ENCODE measurements at regions not wholly inside any gene's neighbourhood (a gene's known extent, or its start where the extent isn't known, plus 50 kb on each side); places are given as distances from the start of the nearest gene placed in this dataset.

GRCh38 chr2:41216978-41217377 lies 765.1 kb upstream of the SLC8A1 start:
- Histone ChIP-seq H3K27me3 (replicated peaks; ENCODE audit: insufficient read depth, low read depth, low read length, poor library complexity) (no peaks in the 10 kb centered on the region), H3K9me3 (ENCODE audit: low read depth, low read length, poor library complexity, severe bottlenecking) (no peaks in the 10 kb centered on the region), H3K4me1 (ENCODE audit: insufficient read depth, low read length, poor library complexity, severe bottlenecking) (no peaks in the 10 kb centered on the region), H3K36me3 (ENCODE audit: insufficient read depth, low read length, poor library complexity, severe bottlenecking) (no peaks in the 10 kb centered on the region), H3K4me3 (ENCODE audit: low read depth, low read length, poor library complexity, severe bottlenecking) (no peak overlapping the region), H3K27ac (ENCODE audit: low read depth, low read length, poor library complexity, severe bottlenecking) (no peak overlapping the region)
- BruUV-seq (replicated peaks): no TSS peak
- no peak for DNase-seq (ENCODE audit: low spot score)
- intact Hi-C loops (cut with micrococcal nuclease; ENCODE audit: unreplicated experiment): no loop called here
- no peak for TF ChIP-seq EZH2 (IDR thresholded peaks at IDR 0.05; ENCODE audit: borderline replicate concordance, low read depth, low read length, poor library complexity, severe bottlenecking)
- POLR2A ChIA-PET (ENCODE audit: low non-redundant PET): no interaction called here
- CTCF ChIA-PET: no interaction called here

GRCh38 chr2:41222593-41222992 lies 770.7 kb upstream of the SLC8A1 start:
- ChIA-PET POLR2A (ENCODE audit: low non-redundant PET) (no interaction called here), CTCF (no interaction called here)
- DNase-seq (ENCODE audit: low spot score): no peak
- no TSS peak for BruUV-seq (replicated peaks)
- Histone ChIP-seq H3K4me1 (ENCODE audit: insufficient read depth, low read length, poor library complexity, severe bottlenecking) (no peaks in the 10 kb centered on the region), H3K27me3 (replicated peaks; ENCODE audit: insufficient read depth, low read depth, low read length, poor library complexity) (no peaks in the 10 kb centered on the region), H3K4me3 (ENCODE audit: low read depth, low read length, poor library complexity, severe bottlenecking) (no peak overlapping the region), H3K36me3 (ENCODE audit: insufficient read depth, low read length, poor library complexity, severe bottlenecking) (no peaks in the 10 kb centered on the region), H3K27ac (ENCODE audit: low read depth, low read length, poor library complexity, severe bottlenecking) (no peak overlapping the region), H3K9me3 (ENCODE audit: low read depth, low read length, poor library complexity, severe bottlenecking) (no peaks in the 10 kb centered on the region)
- intact Hi-C loops (cut with micrococcal nuclease; ENCODE audit: unreplicated experiment): no loop called here
- TF ChIP-seq CTCF (conservative IDR thresholded peaks at IDR 0.05; ENCODE audit: low read depth, low read length) (no peak), EZH2 (IDR thresholded peaks at IDR 0.05; ENCODE audit: borderline replicate concordance, low read depth, low read length, poor library complexity, severe bottlenecking) (no peak)

- Histone ChIP-seq H3K36me3 (ENCODE audit: insufficient read depth, low read length, poor library complexity, severe bottlenecking) (no peaks in the 10 kb centered on the region), H3K4me3 (ENCODE audit: low read depth, low read length, poor library complexity, severe bottlenecking) (no peak overlapping the region), H3K27me3 (replicated peaks; ENCODE audit: insufficient read depth, low read depth, low read length, poor library complexity) (peaks cover 4% of the 10 kb centered on the region), H3K27ac (ENCODE audit: low read depth, low read length, poor library complexity, severe bottlenecking) (no peak overlapping the region), H3K9me3 (ENCODE audit: low read depth, low read length, poor library complexity, severe bottlenecking) (no peaks in the 10 kb centered on the region), H3K4me1 (ENCODE audit: insufficient read depth, low read length, poor library complexity, severe bottlenecking) (no peaks in the 10 kb centered on the region)
- POLR2A ChIA-PET (ENCODE audit: low non-redundant PET): no interaction called here
- no peak for DNase-seq (ENCODE audit: low spot score)
- TF ChIP-seq EZH2 (IDR thresholded peaks at IDR 0.05; ENCODE audit: borderline replicate concordance, low read depth, low read length, poor library complexity, severe bottlenecking): no peak
- no peak for TF ChIP-seq CTCF (conservative IDR thresholded peaks at IDR 0.05; ENCODE audit: low read depth, low read length)
- CTCF ChIA-PET: no interaction called here
- intact Hi-C loops (cut with micrococcal nuclease; ENCODE audit: unreplicated experiment): no loop called here
- BruUV-seq (replicated peaks): no TSS peak
These were observed 782.2 kb upstream of the SLC8A1 start for GRCh38 chr2:41234093-41234492.

GRCh38 chr2:41241325-41242000 lies 789.6 kb upstream of the SLC8A1 start:
- no peak for TF ChIP-seq EZH2 (IDR thresholded peaks at IDR 0.05; ENCODE audit: borderline replicate concordance, low read depth, low read length, poor library complexity, severe bottlenecking)
- TF ChIP-seq CTCF (conservative IDR thresholded peaks at IDR 0.05; ENCODE audit: low read depth, low read length): no peak
- DNase-seq (ENCODE audit: low spot score): no peak
- no TSS peak for BruUV-seq (replicated peaks)
- POLR2A ChIA-PET (ENCODE audit: low non-redundant PET): interaction anchor here (0.6 kb wide), 1 partner anchor 781 kb away, joined by 3 read pairs; no protein-coding TSS in a partner anchor
- Histone ChIP-seq H3K4me3 (ENCODE audit: low read depth, low read length, poor library complexity, severe bottlenecking) (no peak overlapping the region), H3K36me3 (ENCODE audit: insufficient read depth, low read length, poor library complexity, severe bottlenecking) (no peaks in the 10 kb centered on the region), H3K9me3 (ENCODE audit: low read depth, low read length, poor library complexity, severe bottlenecking) (no peaks in the 10 kb centered on the region), H3K27me3 (replicated peaks; ENCODE audit: insufficient read depth, low read depth, low read length, poor library complexity) (no peaks in the 10 kb centered on the region), H3K27ac (ENCODE audit: low read depth, low read length, poor library complexity, severe bottlenecking) (no peak overlapping the region), H3K4me1 (ENCODE audit: insufficient read depth, low read length, poor library complexity, severe bottlenecking) (no peaks in the 10 kb centered on the region)
- intact Hi-C loops (cut with micrococcal nuclease; ENCODE audit: unreplicated experiment): no loop called here
- CTCF ChIA-PET: no interaction called here

Measured in A673 (cell line).